OCI-LY7 (cell line): ENCODE measurements at regions not wholly inside any gene's neighbourhood (a gene's known extent, or its start where the extent isn't known, plus 50 kb on each side); places are given as distances from the start of the nearest gene placed in this dataset.

ENCODE experiments used
- BruUV-seq: library from RNA; stranded (reverse); fragments of 400-500 nt; replicated peaks from 2 replicates; lab custom pipeline; 2021; lab: Mats Ljungman, UMichigan
- CTCF ChIA-PET: fragments of 300-600 bp; sonication (Branson Sonifier 250); formaldehyde crosslinking; loops from one replicate; lab custom pipeline; 2022; ENCODE audit warnings: antibody characterized with exemption; ENCODE audit not compliant: unreplicated experiment; lab: Charles Lee
- POLR2A ChIA-PET: fragments of 300-600 bp; sonication (Branson Sonifier 250); formaldehyde crosslinking; loops from one replicate; lab custom pipeline; 2022; ENCODE audit warnings: antibody characterized with exemption; lab: Charles Lee
- DNase-seq: peaks from one replicate; pipeline ENCODE4 v3.0.0-alpha.2; 2015; ENCODE audit warnings: low spot score
- H2AFZ ChIP-seq: fragments of 200-600 bp; sonication (generic), shearing (Covaris generic); 2 replicates; pipeline ENCODE4 v1.6.1; 2014; ENCODE audit warnings: mild to moderate bottlenecking, antibody characterized with exemption, low read length, moderate library complexity
- H3K27ac ChIP-seq: fragments of 200-600 bp; sonication (generic); 2 replicates; pipeline ENCODE4 v1.5.1; 2014; ENCODE audit warnings: mixed run types, low read depth, mild to moderate bottlenecking, moderate library complexity, low read length, inconsistent platforms; ENCODE audit not compliant: poor library complexity, severe bottlenecking
- H3K36me3 ChIP-seq: fragments of 200-600 bp; sonication (generic); 2 replicates; pipeline ENCODE4 v1.6.1; 2014; ENCODE audit warnings: mild to moderate bottlenecking, antibody characterized with exemption, low read length, moderate library complexity, mixed read lengths; ENCODE audit not compliant: insufficient read depth
- H3K4me1 ChIP-seq: fragments of 200-600 bp; sonication (generic); 2 replicates; pipeline ENCODE4 v1.5.1; 2014; ENCODE audit warnings: mild to moderate bottlenecking, low read length; ENCODE audit not compliant: insufficient read depth, poor library complexity, severe bottlenecking
- H3K4me2 ChIP-seq: fragments of 200-600 bp; sonication (generic); 2 replicates; pipeline ENCODE4 v1.6.1; 2014; ENCODE audit warnings: mild to moderate bottlenecking, low read length
- H3K4me3 ChIP-seq: fragments of 200-600 bp; sonication (generic); 2 replicates; pipeline ENCODE4 v1.5.1; 2014; ENCODE audit warnings: mild to moderate bottlenecking, low read depth, low read length; ENCODE audit not compliant: poor library complexity, severe bottlenecking
- H3K79me2 ChIP-seq: fragments of 200-600 bp; sonication (generic); 2 replicates; pipeline ENCODE4 v1.6.1; 2016; ENCODE audit warnings: low read depth, mild to moderate bottlenecking, low read length, moderate library complexity, mixed read lengths; ENCODE audit not compliant: insufficient read depth
- H3K9me2 ChIP-seq: fragments of 200-600 bp; sonication (generic); 2 replicates; pipeline ENCODE4 v1.6.1; 2016; ENCODE audit warnings: mild to moderate bottlenecking, low read length, mixed read lengths; ENCODE audit not compliant: insufficient read depth
- H3K9me3 ChIP-seq: fragments of 200-600 bp; sonication (generic); 2 replicates; pipeline ENCODE4 v1.6.1; 2014; ENCODE audit warnings: mild to moderate bottlenecking, mixed run types, low read length, mixed read lengths
- H4K20me1 ChIP-seq: fragments of 200-600 bp; sonication (generic); 2 replicates; pipeline ENCODE4 v1.6.1; 2014; ENCODE audit warnings: mild to moderate bottlenecking, antibody characterized with exemption, low read length, moderate library complexity, mixed read lengths; ENCODE audit not compliant: insufficient read depth
- EZH2phosphoT487 ChIP-seq: fragments of 200-600 bp; sonication (generic); IDR thresholded peaks from 2 replicates; pipeline ENCODE4 v1.6.1; 2018; ENCODE audit warnings: low read depth, borderline replicate concordance, mild to moderate bottlenecking, mixed run types, antibody characterized with exemption, low read length, moderate library complexity, mixed read lengths
- intact Hi-C: fragments of 100-400 bp; cut with micrococcal nuclease; formaldehyde crosslinking; loops from one replicate; pipeline ENCODE4 v1.10.0; 2022; ENCODE audit not compliant: unreplicated experiment
- TF ChIP-seq, protein P1 (sequence below): fragments of 200-600 bp; sonication (generic); conservative IDR thresholded peaks from 2 replicates; pipeline ENCODE4 v1.5.1; 2014; ENCODE audit warnings: mild to moderate bottlenecking, antibody characterized with exemption, low read length, moderate library complexity, mixed read lengths

DNA sequence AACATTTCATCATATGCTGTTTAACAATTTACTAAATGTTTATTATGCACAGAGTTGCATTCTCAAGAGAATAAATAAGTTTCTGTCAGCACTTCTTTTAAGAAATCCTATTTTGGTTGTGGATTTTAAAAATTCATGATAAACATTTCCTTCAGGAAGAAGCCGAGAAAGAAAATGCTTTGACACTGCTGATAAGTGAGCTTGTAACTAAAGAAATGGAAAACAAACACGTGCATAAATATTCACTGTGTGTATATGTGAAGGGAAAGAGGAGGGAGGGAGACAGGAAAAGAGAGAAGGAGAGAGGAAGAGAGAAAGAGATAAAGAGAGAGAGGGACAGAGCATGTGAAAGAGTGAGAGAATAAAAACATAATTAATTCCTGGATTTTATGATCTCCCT is 1165.0 kb downstream of the DIAPH3 start:
- no peaks in the 10 kb centered on the region for H4K20me1 ChIP-seq
- H3K27ac ChIP-seq, result no peak overlapping the region
- ChIA-PET CTCF (no interaction called here), POLR2A (interaction anchor here (0.6 to 0.7 kb wide), 2 partner anchors 14 to 738 kb away, joined by 3 read pairs; no protein-coding TSS in a partner anchor)
- no TSS peak for BruUV-seq
- TF ChIP-seq, protein P1, sequence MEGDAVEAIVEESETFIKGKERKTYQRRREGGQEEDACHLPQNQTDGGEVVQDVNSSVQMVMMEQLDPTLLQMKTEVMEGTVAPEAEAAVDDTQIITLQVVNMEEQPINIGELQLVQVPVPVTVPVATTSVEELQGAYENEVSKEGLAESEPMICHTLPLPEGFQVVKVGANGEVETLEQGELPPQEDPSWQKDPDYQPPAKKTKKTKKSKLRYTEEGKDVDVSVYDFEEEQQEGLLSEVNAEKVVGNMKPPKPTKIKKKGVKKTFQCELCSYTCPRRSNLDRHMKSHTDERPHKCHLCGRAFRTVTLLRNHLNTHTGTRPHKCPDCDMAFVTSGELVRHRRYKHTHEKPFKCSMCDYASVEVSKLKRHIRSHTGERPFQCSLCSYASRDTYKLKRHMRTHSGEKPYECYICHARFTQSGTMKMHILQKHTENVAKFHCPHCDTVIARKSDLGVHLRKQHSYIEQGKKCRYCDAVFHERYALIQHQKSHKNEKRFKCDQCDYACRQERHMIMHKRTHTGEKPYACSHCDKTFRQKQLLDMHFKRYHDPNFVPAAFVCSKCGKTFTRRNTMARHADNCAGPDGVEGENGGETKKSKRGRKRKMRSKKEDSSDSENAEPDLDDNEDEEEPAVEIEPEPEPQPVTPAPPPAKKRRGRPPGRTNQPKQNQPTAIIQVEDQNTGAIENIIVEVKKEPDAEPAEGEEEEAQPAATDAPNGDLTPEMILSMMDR, result no peak
- no peak for TF ChIP-seq EZH2phosphoT487
- H3K79me2 ChIP-seq, result no peaks in the 10 kb centered on the region
- H3K4me1 ChIP-seq, result no peaks in the 10 kb centered on the region
- no peak for DNase-seq
- H3K4me3 ChIP-seq, result no peak overlapping the region
- H3K36me3 ChIP-seq, result no peaks in the 10 kb centered on the region
- no peaks in the 10 kb centered on the region for H3K9me3 ChIP-seq
- H2AFZ ChIP-seq, result no peak overlapping the region
- H3K9me2 ChIP-seq, result no peaks in the 10 kb centered on the region
- intact Hi-C loops, result loop anchor here (10.0 kb wide), 1 partner anchor 1374 kb away; no protein-coding TSS in a partner anchor
- H3K4me2 ChIP-seq, result no peak overlapping the region

DNA sequence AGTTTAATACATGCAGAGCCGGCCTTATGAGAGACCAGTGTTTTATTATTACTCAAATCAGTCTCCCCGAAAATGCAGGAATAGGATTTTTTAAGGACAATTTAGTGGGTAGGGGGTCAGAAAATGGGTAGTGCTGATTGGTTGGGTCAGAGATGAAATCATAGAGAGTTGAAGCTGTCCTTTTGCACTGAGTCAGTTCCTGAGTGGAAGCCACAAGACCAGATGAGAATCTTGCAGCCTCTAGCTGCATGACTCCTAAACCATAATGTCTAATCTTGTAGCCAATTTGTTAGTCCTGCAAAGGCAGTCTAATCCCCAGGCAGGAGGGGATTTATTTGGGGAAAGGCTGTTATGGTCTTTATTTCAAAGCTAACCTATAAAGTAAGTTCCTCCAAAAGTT is 1163.9 kb downstream of the DIAPH3 start:
- H4K20me1 ChIP-seq, result no peaks in the 10 kb centered on the region
- no peak overlapping the region for H3K4me3 ChIP-seq
- no peaks in the 10 kb centered on the region for H3K79me2 ChIP-seq
- no peak overlapping the region for H2AFZ ChIP-seq
- POLR2A ChIA-PET, result interaction anchor here (0.6 kb wide), 1 partner anchor 12 kb away, joined by 3 read pairs; no protein-coding TSS in a partner anchor
- no peak for DNase-seq
- no peak overlapping the region for H3K4me2 ChIP-seq
- TF ChIP-seq EZH2phosphoT487, result no peak
- TF ChIP-seq, protein P1, result no peak
- H3K9me3 ChIP-seq, result no peaks in the 10 kb centered on the region
- CTCF ChIA-PET, result no interaction called here
- no peaks in the 10 kb centered on the region for H3K36me3 ChIP-seq
- no TSS peak for BruUV-seq
- H3K9me2 ChIP-seq, result no peaks in the 10 kb centered on the region
- H3K4me1 ChIP-seq, result no peaks in the 10 kb centered on the region
- no peak overlapping the region for H3K27ac ChIP-seq
- intact Hi-C loops, result loop anchor here (10.0 kb wide), 1 partner anchor 1375 kb away; no protein-coding TSS in a partner anchor

DNA sequence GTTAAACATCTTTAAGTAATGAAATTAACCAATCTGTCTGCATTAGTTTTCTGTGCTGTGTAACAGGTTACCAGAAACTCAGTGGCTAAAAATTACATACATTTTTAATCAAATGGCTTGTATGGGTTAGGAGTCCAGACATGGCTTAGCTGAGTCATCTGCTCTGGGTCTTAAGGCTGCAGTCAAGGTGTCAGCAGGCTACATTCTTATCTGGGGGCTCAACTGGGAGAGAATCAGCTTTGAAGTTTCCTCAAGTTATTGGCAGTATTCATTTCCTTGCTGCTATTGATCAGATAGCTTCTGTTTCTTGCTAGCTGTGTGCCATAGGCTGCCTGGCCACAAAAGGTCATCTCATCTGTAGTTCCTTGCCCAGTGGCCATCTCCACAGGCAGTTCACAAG is 1163.0 kb downstream of the DIAPH3 start:
- H3K4me3 ChIP-seq, result no peak overlapping the region
- no TSS peak for BruUV-seq
- DNase-seq, result no peak
- H3K4me1 ChIP-seq, result no peaks in the 10 kb centered on the region
- H3K9me2 ChIP-seq, result no peaks in the 10 kb centered on the region
- CTCF ChIA-PET, result no interaction called here
- H4K20me1 ChIP-seq, result no peaks in the 10 kb centered on the region
- no peak overlapping the region for H3K27ac ChIP-seq
- no peaks in the 10 kb centered on the region for H3K9me3 ChIP-seq
- intact Hi-C loops, result no loop called here
- TF ChIP-seq, protein P1, result no peak
- TF ChIP-seq EZH2phosphoT487, result no peak
- H2AFZ ChIP-seq, result no peak overlapping the region
- no peaks in the 10 kb centered on the region for H3K36me3 ChIP-seq
- no peaks in the 10 kb centered on the region for H3K79me2 ChIP-seq
- POLR2A ChIA-PET, result no interaction called here
- H3K4me2 ChIP-seq, result no peak overlapping the region
